ENCODE measurements at regions not wholly inside any gene's neighbourhood (a gene's known extent, or its start where the extent isn't known, plus 50 kb on each side); places are given as distances from the start of the nearest gene placed in this dataset.

DNA sequence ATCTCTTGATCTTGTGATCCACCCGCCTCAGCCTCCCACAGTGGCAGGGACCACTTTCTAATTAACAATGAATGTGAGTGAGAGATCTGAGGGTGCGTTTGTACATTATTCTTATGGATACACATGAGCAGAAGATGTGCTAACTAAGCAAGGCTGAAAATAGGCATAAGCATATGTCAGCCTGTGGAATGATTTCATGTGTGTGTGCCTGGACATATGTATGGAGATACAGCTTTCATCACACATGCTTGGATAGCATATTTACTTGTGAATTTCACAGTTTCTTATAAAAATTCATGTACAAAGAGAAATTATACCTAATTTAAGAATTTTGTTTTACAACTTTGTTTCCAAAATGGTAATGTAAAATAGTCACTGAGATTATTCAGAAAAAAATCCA lies 565.6 kb downstream of the MTRR start:
- TF ChIP-seq POLR2A (IDR thresholded peaks at IDR 0.05): no peak
- TF ChIP-seq, protein P1, sequence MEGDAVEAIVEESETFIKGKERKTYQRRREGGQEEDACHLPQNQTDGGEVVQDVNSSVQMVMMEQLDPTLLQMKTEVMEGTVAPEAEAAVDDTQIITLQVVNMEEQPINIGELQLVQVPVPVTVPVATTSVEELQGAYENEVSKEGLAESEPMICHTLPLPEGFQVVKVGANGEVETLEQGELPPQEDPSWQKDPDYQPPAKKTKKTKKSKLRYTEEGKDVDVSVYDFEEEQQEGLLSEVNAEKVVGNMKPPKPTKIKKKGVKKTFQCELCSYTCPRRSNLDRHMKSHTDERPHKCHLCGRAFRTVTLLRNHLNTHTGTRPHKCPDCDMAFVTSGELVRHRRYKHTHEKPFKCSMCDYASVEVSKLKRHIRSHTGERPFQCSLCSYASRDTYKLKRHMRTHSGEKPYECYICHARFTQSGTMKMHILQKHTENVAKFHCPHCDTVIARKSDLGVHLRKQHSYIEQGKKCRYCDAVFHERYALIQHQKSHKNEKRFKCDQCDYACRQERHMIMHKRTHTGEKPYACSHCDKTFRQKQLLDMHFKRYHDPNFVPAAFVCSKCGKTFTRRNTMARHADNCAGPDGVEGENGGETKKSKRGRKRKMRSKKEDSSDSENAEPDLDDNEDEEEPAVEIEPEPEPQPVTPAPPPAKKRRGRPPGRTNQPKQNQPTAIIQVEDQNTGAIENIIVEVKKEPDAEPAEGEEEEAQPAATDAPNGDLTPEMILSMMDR (IDR thresholded peaks at IDR 0.05): no peak
